ENCODE measurements at regions not wholly inside any gene's neighbourhood (a gene's known extent, or its start where the extent isn't known, plus 50 kb on each side); places are given as distances from the start of the nearest gene placed in this dataset.

DNA sequence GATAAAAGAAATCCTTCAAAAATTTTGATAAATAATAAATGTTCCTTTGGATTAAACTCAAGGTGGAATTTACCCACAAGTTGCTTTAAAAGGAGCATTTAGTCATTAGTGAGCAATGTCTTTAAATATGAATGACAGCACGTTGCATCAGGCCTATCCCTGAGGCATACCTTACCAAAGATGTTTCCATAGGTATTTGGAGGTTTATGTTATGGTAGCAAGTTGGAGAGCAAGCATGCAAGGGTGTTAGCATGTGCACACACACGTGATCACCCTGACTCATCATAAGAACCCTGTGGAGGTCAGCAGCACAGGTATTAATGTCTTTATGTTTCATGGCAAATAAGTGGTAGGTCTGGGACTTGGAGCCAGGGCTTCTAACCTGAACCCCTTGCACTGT, 159.9 kb downstream of the ACTR3 start:
- Histone ChIP-seq H3K4me1 (no peaks in the 10 kb centered on the region), H3K27me3 (no peaks in the 10 kb centered on the region), H3K27ac (no peak overlapping the region), H3K4me3 (no peak overlapping the region), H3K9me3 (no peaks in the 10 kb centered on the region), H3K36me3 (no peaks in the 10 kb centered on the region)
- ATAC-seq = no peak
- TF ChIP-seq CTCF (IDR thresholded peaks at IDR 0.05) = no peak
- intact Hi-C loops (cut with DNase I) = no loop called here
- no peak for DNase-seq

DNA sequence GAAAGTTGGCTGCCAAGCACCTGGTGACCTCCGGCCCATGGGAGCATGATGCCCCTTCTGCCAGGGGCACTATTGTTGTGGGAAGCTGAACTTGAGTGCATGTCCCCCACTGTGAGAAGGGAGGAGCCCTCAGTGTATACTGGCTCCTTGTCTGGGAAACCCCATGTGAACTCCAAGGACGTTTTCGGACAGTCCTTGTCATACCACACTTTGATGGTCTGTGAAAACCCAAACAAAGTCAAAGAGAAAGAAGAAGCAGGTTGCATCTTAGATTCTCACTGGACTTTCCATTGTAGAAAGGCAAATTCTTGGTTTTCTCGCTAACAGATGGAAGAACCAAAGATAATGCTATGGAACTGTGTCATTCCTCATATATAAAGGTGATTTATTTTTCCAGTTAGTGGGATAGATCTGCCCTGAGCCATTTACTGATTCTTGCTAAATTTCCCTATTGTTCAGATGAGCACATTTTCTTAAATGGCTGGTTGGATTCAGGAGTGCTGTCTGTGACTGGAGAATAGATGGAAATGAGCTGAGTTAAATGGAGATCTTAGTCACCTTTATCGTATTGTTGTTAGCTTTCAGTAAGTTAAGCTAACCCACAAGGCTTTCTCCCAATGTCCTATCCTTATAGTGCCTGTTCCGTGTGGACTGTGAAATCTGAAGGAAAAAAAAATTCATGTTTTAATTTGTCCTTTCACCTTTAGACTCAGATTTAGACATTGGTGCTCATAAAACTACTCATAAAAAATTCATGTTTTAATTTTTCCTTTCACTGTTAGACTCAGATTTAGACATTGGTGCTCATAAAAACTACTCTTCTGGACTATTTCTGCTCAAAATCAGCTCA, 166.6 kb downstream of the ACTR3 start:
- intact Hi-C loops (cut with DNase I) = no loop called here
- no peak overlapping the region for H3K27ac ChIP-seq
- no peak overlapping the region for H3K4me3 ChIP-seq
- DNase-seq (no peak), ATAC-seq (no peak)
- no peak for TF ChIP-seq CTCF (IDR thresholded peaks at IDR 0.05)
- H3K27me3 ChIP-seq = no peaks in the 10 kb centered on the region
- no peaks in the 10 kb centered on the region for H3K9me3 ChIP-seq
- H3K36me3 ChIP-seq = no peaks in the 10 kb centered on the region
- no peaks in the 10 kb centered on the region for H3K4me1 ChIP-seq

- Histone ChIP-seq H3K27ac (no peak overlapping the region), H3K27me3 (no peaks in the 10 kb centered on the region), H3K36me3 (no peaks in the 10 kb centered on the region), H3K9me3 (no peaks in the 10 kb centered on the region), H3K4me3 (no peak overlapping the region), H3K4me1 (no peaks in the 10 kb centered on the region)
- TF ChIP-seq CTCF (IDR thresholded peaks at IDR 0.05) = no peak
- intact Hi-C loops (cut with DNase I) = no loop called here
- ATAC-seq = no peak
- DNase-seq = no peak
Measured at GRCh38 chr2:114057638-114058037, 167.7 kb downstream of the ACTR3 start.

DNA sequence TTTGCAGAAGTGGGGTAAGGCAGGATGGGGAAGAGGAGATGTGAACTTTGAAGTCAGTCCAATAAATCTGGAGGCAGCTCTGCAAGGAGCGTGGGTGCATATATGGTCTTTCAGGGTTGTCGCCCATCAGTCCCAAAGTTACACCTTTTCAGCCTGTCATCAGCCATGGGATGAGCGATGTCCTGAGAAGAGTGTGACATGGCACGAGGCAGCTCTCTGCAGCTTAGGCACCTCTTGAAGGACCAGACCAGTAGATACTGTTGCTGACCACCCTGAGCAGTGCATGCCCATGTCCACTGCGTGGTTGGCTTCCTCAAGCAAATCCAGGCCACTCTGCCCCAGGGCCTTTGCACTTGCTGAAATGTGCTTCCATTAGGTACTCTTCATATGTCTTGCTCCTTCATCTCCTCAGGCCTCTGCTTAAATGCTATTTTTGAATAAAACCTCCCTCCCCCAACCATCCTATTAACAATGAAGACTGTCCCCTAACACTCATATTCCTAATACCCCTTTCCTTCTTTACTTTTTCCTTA, 171.7 kb downstream of the ACTR3 start:
- intact Hi-C loops (cut with DNase I) = no loop called here
- no peak for ATAC-seq
- TF ChIP-seq CTCF (IDR thresholded peaks at IDR 0.05) = no peak
- Histone ChIP-seq H3K36me3 (no peaks in the 10 kb centered on the region), H3K4me3 (no peak overlapping the region), H3K27ac (no peak overlapping the region), H3K9me3 (no peaks in the 10 kb centered on the region), H3K27me3 (no peaks in the 10 kb centered on the region), H3K4me1 (no peaks in the 10 kb centered on the region)
- DNase-seq = no peak

- H3K9me3 ChIP-seq = no peaks in the 10 kb centered on the region
- intact Hi-C loops (cut with DNase I) = no loop called here
- no peaks in the 10 kb centered on the region for H3K36me3 ChIP-seq
- H3K4me3 ChIP-seq = no peak overlapping the region
- TF ChIP-seq CTCF (IDR thresholded peaks at IDR 0.05) = no peak
- no peaks in the 10 kb centered on the region for H3K4me1 ChIP-seq
- no peak for ATAC-seq
- no peak overlapping the region for H3K27ac ChIP-seq
- H3K27me3 ChIP-seq = no peaks in the 10 kb centered on the region
- no peak for DNase-seq
Measured at GRCh38 chr2:114063346-114063745, 173.5 kb downstream of the ACTR3 start.

Measured in left lung (tissue), 4 donors.